NCI-H345 treated with DMSO at 0.1 percent for 48 hours (cell line): ENCODE measurements at regions not wholly inside any gene's neighbourhood (a gene's known extent, or its start where the extent isn't known, plus 50 kb on each side); places are given as distances from the start of the nearest gene placed in this dataset.
A peak's percentile ranks its signal among the peaks of the same experiment; 100 is the strongest.

Experiments used
- DNase-seq: peaks from one replicate; lab custom pipeline; 2025; ENCODE audit not compliant: unreplicated experiment; lab: John Stamatoyannopoulos, UW

- no peak for DNase-seq
Observed at GRCh38 chr12:127343940-127344339, 923.0 kb upstream of the TMEM132C start.

- no peak for DNase-seq
Observed at GRCh38 chr12:127351481-127352010, 915.4 kb upstream of the TMEM132C start.

GRCh38 chr12:127355061-127355841 lies 911.7 kb upstream of the TMEM132C start:
- no peak for DNase-seq

GRCh38 chr12:127358888-127359287 lies 908.1 kb upstream of the TMEM132C start:
- DNase-seq: no peak

- no peak for DNase-seq
Observed at GRCh38 chr12:127360580-127360979, 906.4 kb upstream of the TMEM132C start.

- DNase-seq: no peak
Observed at GRCh38 chr12:127362121-127362520, 904.8 kb upstream of the TMEM132C start.

- DNase-seq: no peak
Observed at GRCh38 chr12:127363392-127363791, 903.6 kb upstream of the TMEM132C start.

GRCh38 chr12:127373559-127373958 lies 893.4 kb upstream of the TMEM132C start:
- DNase-seq: no peak

GRCh38 chr12:127374447-127374846 lies 892.5 kb upstream of the TMEM132C start:
- no peak for DNase-seq

GRCh38 chr12:127381043-127381668 lies 885.8 kb upstream of the TMEM132C start:
- peak; percentile 8 for DNase-seq

GRCh38 chr12:127381681-127382080 lies 885.3 kb upstream of the TMEM132C start:
- DNase-seq: no peak

- no peak for DNase-seq
Observed at GRCh38 chr12:127383281-127383680, 883.7 kb upstream of the TMEM132C start.

- no peak for DNase-seq
Observed at GRCh38 chr12:127386723-127387122, 880.2 kb upstream of the TMEM132C start.

- DNase-seq: no peak
Observed at GRCh38 chr12:127388985-127389384, 878.0 kb upstream of the TMEM132C start.

- DNase-seq: no peak
Observed at GRCh38 chr12:127389923-127390322, 877.0 kb upstream of the TMEM132C start.

GRCh38 chr12:127393465-127393864 lies 873.5 kb upstream of the TMEM132C start:
- DNase-seq: no peak

GRCh38 chr12:127393896-127394295 lies 873.1 kb upstream of the TMEM132C start:
- DNase-seq: no peak

GRCh38 chr12:127396734-127397133 lies 870.2 kb upstream of the TMEM132C start:
- DNase-seq: no peak

- no peak for DNase-seq
Observed at GRCh38 chr12:127398016-127398710, 868.8 kb upstream of the TMEM132C start.

GRCh38 chr12:127399451-127399850 lies 867.5 kb upstream of the TMEM132C start:
- no peak for DNase-seq

- DNase-seq: no peak
Observed at GRCh38 chr12:127400221-127400620, 866.7 kb upstream of the TMEM132C start.

- no peak for DNase-seq
Observed at GRCh38 chr12:127401005-127401404, 866.0 kb upstream of the TMEM132C start.
